ENCODE measurements at regions not wholly inside any gene's neighbourhood (a gene's known extent, or its start where the extent isn't known, plus 50 kb on each side); places are given as distances from the start of the nearest gene placed in this dataset.
"Not testable (repeated sequence)": the region's sequence is repeated elsewhere in the genome, so short reads cannot be mapped to it uniquely, and the experiment has no call there.

GRCh38 chr3:43838877-43839276 lies 148.1 kb downstream of the ABHD5 start:
- DNase-seq = no peak

- DNase-seq = no peak
Measured at GRCh38 chr3:43843386-43843785, 152.6 kb downstream of the ABHD5 start.

DNA sequence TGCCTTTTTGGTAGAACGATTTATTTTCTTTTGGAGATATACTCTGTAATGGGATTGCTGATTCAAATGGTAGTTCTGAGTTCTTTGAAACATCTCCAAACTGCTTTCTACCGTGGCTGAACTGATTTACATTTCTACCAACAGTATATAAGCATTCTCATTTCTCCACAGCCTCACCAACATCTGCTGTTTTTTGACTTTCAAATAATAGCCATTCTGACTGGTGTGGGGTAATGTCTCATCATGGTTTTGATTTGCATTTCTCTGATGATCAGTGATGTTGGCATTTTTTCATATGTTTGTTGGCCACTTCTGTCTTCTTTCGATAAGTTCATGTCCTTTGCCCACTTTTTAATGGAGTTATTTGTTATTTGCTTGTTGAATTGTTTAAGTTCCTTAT lies 154.0 kb downstream of the ABHD5 start:
- DNase-seq = no peak

- DNase-seq = not testable (repeated sequence)
Measured at GRCh38 chr3:43845553-43845952, 154.8 kb downstream of the ABHD5 start.

- no peak for DNase-seq
Measured at GRCh38 chr3:43852066-43852465, 161.3 kb downstream of the ABHD5 start.

GRCh38 chr3:43854283-43854682 lies 163.5 kb downstream of the ABHD5 start:
- no peak for DNase-seq

GRCh38 chr3:43854916-43855315 lies 164.2 kb downstream of the ABHD5 start:
- no peak for DNase-seq

GRCh38 chr3:43855674-43856299 lies 165.0 kb downstream of the ABHD5 start:
- peak; percentile 19 for DNase-seq

DNA sequence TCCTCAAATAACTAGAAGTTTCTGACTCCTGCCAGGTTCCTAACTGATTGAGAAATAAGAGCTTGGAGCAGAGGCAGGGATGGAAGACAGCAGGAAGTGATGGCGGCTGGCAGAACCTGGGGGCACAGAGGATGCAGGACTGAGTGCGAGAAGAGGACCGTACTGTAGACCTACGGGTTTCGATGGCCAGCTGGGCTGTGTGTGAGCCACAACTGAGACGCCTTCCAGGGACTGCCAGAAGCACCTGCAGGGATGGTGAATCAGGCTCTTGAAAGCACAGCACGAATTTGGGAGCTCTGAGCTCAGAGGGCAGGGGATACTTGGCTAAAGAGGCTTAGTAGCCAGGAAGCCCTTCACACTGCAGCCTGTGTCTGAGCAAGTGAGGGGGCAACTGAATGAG lies 165.6 kb downstream of the ABHD5 start:
- no peak for DNase-seq

DNA sequence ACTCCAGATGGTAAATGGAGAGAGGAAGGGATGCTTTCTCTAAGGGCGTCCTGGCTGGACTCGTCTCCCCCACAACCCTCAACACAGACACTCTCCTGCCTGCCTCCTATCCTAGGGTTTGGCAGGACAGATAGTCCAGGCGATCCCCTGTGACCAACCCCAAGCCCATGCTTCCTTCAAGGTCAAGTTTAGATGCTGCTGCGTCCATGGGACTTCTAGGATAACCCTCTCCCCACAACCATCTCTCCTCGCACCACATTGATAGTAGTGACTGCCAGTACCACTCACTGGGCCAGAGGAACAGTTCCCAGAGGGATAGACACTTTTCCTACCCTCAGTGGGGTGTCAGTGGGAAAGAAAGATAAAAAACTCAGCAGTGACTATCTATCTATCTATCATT lies 166.0 kb downstream of the ABHD5 start:
- no peak for DNase-seq

DNA sequence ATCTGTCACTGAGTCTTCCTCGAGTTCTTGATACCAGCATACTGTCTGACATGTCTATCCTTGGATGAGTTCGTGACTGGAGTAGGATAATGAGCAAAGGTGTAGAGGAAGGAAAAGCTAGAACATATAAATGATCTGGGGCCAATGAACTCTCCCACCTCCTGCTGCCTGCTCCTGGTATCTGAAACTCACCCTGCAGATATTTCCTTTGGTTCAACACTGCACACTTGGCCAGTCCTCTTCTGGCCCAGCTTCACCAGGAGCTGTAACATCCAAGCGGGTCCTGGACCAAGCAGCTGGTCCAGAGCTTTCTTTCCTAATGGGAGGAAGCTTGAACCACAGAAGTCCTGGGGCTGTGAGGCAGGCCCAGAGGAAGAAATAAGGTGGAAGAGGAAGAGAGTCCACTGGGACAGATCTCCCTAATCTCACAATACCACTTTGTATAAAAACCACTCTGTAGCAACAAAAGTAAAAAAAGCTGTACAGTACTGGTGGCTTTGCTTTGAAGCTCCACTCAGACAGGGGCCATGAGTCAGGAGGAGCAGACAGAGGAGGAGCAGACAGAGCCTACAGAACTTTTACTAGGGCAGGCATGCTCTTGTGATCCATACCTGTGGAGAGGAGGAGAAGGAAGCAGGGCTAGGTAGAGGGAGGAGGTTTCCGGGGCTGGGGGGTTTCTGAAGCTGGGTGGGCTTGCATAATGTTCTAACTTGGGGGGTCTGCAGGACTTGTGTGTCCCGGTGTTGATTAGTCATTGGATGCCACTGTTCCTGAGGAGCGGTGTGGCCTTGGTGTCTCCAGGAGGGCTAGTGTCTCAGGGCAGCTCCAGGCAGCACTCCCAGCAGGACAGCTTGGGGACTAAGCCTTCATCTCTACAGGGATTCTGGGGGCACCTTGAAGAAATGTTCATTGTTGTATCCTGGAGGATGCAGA lies 166.9 kb downstream of the ABHD5 start:
- DNase-seq = no peak

DNA sequence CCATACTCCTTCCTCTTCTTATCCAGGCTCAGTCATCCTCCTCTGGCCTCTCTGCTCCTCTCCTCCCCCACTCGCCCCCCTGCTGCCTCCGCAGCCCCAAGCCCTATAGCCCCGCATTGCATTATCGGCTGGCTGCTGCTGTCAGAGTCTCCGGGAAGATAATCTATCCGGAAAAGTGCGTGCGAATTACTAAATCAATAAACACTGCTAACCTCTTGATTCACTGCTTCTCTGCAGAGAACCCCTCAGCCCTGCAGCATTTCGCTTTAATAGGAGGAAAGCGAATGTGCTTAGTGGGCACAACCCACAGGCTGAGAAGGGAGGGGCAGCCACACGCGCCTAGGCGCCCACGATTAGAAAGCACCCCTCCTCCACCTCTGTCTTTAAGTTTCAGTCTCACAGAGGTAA lies 167.6 kb downstream of the ABHD5 start:
- no peak for DNase-seq

GRCh38 chr3:43859766-43860165 lies 169.0 kb downstream of the ABHD5 start:
- DNase-seq = no peak

GRCh38 chr3:43861635-43862034 lies 170.9 kb downstream of the ABHD5 start:
- no peak for DNase-seq

GRCh38 chr3:43862470-43862869 lies 171.7 kb downstream of the ABHD5 start:
- DNase-seq = no peak

DNA sequence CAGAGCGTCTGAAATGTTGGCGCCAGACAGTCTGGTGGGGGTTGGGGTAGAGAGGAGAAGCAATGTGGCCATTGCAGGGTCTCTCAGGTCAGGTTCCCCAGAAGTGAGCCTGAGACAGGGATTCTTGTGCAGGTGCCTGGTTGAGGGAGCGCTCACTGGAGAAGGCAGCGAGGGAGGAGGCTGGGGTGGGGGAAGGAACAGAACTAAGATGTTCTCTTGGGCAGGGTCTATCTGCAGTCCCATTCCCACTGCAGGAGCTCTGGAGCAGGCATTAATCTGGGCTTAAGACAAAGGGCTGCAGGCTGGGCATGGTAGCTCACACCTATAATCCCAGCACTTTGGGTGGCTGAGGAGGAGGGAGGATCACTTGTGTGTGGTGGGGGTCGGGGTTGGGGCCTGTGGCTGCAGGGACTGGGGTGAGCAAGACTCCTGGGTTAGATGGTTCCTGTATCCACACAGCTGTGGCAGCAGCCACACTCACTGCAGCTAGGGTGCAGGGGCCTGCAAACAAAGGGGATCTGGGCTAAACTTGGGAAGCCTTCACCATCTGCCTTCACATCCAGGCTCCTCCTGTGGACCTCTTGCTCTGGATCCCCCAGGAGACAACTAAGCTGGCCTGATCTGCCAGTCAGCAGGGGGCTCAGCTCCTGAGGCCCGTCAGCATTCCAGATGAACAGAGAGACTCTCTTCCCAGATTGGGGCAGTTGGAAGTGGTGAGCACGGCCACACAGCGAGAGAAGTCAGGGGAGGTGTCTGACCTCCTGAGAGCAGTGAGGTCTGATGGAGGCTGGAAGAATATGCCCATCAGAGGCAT lies 172.5 kb downstream of the ABHD5 start:
- DNase-seq = no peak

GRCh38 chr3:43863966-43864933 lies 173.5 kb downstream of the ABHD5 start:
- DNase-seq = no peak

GRCh38 chr3:43865351-43865750 lies 174.6 kb downstream of the ABHD5 start:
- DNase-seq = no peak

- DNase-seq = no peak
Measured at GRCh38 chr3:43865887-43866528, 175.3 kb downstream of the ABHD5 start.

DNA sequence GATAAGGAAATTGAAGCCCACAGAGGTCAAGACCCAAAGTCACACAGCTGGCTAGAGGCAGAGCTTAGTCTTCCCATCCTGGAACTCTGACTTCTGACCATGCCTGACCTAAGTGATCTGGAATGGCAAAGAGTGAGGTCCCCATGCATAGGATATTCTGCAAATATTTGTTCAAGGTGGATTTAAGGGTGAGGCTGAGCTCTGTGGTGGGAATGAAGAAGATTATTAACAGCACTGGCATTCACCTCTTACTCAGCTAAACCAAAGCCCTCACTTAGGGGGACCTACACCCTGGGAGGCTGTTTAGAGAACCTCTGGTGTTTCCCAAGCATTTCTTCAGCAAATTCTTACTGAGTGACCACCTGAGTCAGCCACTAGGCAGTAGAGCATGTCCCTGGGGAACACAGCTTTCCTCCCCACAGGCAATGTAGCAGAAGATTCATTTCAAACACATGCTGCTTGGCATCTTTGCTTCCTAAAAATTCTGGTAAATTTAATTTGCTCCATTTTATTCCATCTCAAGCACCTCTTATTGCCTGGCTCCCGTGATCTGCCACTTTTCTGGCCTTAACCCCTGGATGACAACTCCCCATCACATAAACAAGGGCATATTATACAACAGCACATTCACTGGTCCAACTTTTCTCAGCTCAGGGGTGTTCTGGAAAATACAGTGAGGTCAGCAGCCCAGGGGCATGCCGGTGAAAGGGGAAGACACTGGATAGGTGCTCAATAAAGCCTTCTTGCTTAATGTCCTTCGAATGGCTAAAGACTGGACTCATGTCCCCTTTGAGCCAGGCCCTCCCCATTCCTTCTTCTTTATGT lies 176.0 kb downstream of the ABHD5 start:
- no peak for DNase-seq

Measured in activated naive CD4-positive, alpha-beta T cell treated with anti-CD3 and anti-CD28 coated beads, Interleukin-2, amount 50 U/mL, for 16 hours (primary cell).